Lower leg skin (tissue), 3 donors: ENCODE measurements at regions not wholly inside any gene's neighbourhood (a gene's known extent, or its start where the extent isn't known, plus 50 kb on each side); places are given as distances from the start of the nearest gene placed in this dataset.

Source experiments
- POLR2A ChIP-seq, 2 donors: fragments of 450-650 bp; IDR thresholded peaks; one replicate each; pipeline ENCODE4 v1.6.1; 2016 to 2017; ENCODE audit warnings: antibody characterized with exemption in 2 of 2, mild to moderate bottlenecking in 1 of 2, moderate library complexity in 1 of 2
- TF ChIP-seq, protein P1 (sequence below), 3 donors: fragments of 450-650 bp; IDR thresholded peaks; one replicate each; pipeline ENCODE4 v1.5.1; 2016; ENCODE audit warnings: antibody characterized with exemption in 3 of 3, mild to moderate bottlenecking in 3 of 3, moderate library complexity in 2 of 3

DNA sequence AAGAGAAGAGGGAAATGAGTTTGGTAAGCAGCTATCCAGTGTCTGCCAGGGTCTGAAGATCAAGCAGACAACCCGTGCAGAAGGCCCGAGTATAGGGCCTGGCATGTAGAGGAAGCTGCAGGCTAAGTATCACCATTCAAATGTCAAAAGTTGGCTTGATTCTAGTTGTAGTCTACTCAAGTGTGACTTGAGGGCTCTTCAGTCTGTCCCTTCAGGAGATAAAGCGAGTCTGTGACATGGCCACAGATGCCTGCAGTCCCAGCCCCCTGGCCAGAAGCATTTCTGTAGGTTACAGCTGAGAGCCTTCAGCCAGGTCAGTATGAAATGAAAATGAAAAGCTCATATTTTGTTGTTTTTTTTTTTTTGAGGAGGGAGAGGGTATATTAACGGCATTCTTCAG is 97.8 kb upstream of the EEPD1 start:
- TF ChIP-seq, protein P1, sequence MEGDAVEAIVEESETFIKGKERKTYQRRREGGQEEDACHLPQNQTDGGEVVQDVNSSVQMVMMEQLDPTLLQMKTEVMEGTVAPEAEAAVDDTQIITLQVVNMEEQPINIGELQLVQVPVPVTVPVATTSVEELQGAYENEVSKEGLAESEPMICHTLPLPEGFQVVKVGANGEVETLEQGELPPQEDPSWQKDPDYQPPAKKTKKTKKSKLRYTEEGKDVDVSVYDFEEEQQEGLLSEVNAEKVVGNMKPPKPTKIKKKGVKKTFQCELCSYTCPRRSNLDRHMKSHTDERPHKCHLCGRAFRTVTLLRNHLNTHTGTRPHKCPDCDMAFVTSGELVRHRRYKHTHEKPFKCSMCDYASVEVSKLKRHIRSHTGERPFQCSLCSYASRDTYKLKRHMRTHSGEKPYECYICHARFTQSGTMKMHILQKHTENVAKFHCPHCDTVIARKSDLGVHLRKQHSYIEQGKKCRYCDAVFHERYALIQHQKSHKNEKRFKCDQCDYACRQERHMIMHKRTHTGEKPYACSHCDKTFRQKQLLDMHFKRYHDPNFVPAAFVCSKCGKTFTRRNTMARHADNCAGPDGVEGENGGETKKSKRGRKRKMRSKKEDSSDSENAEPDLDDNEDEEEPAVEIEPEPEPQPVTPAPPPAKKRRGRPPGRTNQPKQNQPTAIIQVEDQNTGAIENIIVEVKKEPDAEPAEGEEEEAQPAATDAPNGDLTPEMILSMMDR (IDR thresholded peaks at IDR 0.05), result no peak
- TF ChIP-seq POLR2A (IDR thresholded peaks at IDR 0.05), result no peak
